Gastrocnemius medialis (tissue), 4 donors: ENCODE measurements at regions not wholly inside any gene's neighbourhood (a gene's known extent, or its start where the extent isn't known, plus 50 kb on each side); places are given as distances from the start of the nearest gene placed in this dataset.

ENCODE experiments used
- POLR2A ChIP-seq, 2 donors: fragments of 450-650 bp; IDR thresholded peaks; one replicate each; pipeline ENCODE4 v1.6.1; 2017; ENCODE audit warnings: antibody characterized with exemption in 2 of 2, mild to moderate bottlenecking in 2 of 2, moderate library complexity in 2 of 2
- TF ChIP-seq, protein P1 (sequence below), 5 experiments: fragments of 450-650 bp in 3 of 5; fragments of 200-600 bp in 2 of 5; sonication (generic) in 2 of 5; IDR thresholded peaks in 4 of 5; conservative IDR thresholded peaks in 1 of 5; 1 replicate in 4 of 5; 2 replicates in 1 of 5; pipeline ENCODE4 v1.5.1; 2016 to 2019; ENCODE audit warnings: antibody characterized with exemption in 5 of 5, mild to moderate bottlenecking in 3 of 5, moderate library complexity in 3 of 5

DNA sequence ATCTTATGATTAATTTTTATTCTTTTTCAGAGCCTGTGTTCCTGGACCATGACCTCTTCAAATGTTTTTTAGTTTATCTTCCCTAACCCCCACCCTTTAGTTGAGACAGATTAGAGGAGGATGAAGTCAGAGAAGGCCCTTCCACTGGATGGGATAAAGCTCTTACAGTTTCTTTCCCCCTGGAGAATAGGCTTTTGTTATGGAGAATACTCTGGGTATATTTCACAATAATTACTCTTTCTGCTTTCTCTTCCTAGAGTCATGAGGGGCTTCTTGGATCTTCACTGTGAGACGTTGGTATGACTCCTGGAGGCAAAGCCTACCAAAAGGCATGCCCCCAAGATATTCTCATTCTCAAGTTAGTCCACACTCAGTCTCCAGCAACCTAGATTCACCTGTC lies 144.4 kb upstream of the THRB start:
- TF ChIP-seq, protein P1, sequence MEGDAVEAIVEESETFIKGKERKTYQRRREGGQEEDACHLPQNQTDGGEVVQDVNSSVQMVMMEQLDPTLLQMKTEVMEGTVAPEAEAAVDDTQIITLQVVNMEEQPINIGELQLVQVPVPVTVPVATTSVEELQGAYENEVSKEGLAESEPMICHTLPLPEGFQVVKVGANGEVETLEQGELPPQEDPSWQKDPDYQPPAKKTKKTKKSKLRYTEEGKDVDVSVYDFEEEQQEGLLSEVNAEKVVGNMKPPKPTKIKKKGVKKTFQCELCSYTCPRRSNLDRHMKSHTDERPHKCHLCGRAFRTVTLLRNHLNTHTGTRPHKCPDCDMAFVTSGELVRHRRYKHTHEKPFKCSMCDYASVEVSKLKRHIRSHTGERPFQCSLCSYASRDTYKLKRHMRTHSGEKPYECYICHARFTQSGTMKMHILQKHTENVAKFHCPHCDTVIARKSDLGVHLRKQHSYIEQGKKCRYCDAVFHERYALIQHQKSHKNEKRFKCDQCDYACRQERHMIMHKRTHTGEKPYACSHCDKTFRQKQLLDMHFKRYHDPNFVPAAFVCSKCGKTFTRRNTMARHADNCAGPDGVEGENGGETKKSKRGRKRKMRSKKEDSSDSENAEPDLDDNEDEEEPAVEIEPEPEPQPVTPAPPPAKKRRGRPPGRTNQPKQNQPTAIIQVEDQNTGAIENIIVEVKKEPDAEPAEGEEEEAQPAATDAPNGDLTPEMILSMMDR (IDR thresholded peaks at IDR 0.05 in 4 of 5, conservative IDR thresholded peaks at IDR 0.05 in 1 of 5) = no peak
- no peak for TF ChIP-seq POLR2A (IDR thresholded peaks at IDR 0.05)
